Endothelial cell of umbilical vein (primary cell): ENCODE measurements at regions not wholly inside any gene's neighbourhood (a gene's known extent, or its start where the extent isn't known, plus 50 kb on each side); places are given as distances from the start of the nearest gene placed in this dataset.

Experiments used
- BruUV-seq: library from RNA; stranded (reverse); fragments of 400-500 nt; replicated peaks from 2 replicates; lab custom pipeline; 2021; lab: Mats Ljungman, UMichigan
- CTCF ChIA-PET: fragments of 300-600, 350-600 bp; sonication (Branson Sonifier 250); formaldehyde crosslinking; loops from one replicate; lab custom pipeline; 2021; ENCODE audit warnings: antibody characterized with exemption, inconsistent platforms; lab: Charles Lee
- POLR2A ChIA-PET: fragments of 300-600, 350-600 bp; sonication (Branson Sonifier 250); formaldehyde crosslinking; loops from one replicate; lab custom pipeline; 2021; ENCODE audit warnings: antibody characterized with exemption, inconsistent platforms; lab: Charles Lee
- DNase-seq: peaks from one replicate; pipeline ENCODE4 v3.0.0-alpha.2; 2011; ENCODE audit warnings: low read depth, low spot score
- FAIRE-seq: peaks from 2 replicates; lab custom pipeline; 2011; peaks lifted over from hg19 to GRCh38; lab: Jason Lieb, UNC
- H2AFZ ChIP-seq: 2 replicates; pipeline ENCODE4 v1.6.0; 2012; ENCODE audit warnings: low read depth, low read length, control low read depth, inconsistent platforms
- H3K27ac ChIP-seq: 2 replicates; pipeline ENCODE4 v1.5.1; 2011; ENCODE audit warnings: low read depth, mild to moderate bottlenecking, control low read depth, low read length, moderate library complexity; ENCODE audit not compliant: insufficient read depth
- H3K27me3 ChIP-seq, 2 experiments: 2 replicates each; pipeline versions ENCODE4 v1.6.0 to v1.6.1; 2011; ENCODE audit warnings: low read length in 2 of 2, mixed read lengths in 1 of 2; ENCODE audit not compliant: control insufficient read depth in 2 of 2, insufficient read depth in 2 of 2
- H3K36me3 ChIP-seq, 2 experiments: 2 replicates in 1 of 2; 3 replicates in 1 of 2; pipeline ENCODE4 v1.5.1; 2011; ENCODE audit warnings: low read length in 2 of 2, mild to moderate bottlenecking in 1 of 2, moderate library complexity in 1 of 2; ENCODE audit not compliant: control insufficient read depth in 2 of 2, insufficient read depth in 2 of 2; ENCODE audit errors: extremely low read depth in 1 of 2
- H3K4me1 ChIP-seq: 3 replicates; pipeline ENCODE4 v1.5.1; 2011; ENCODE audit warnings: mild to moderate bottlenecking, low read length; ENCODE audit not compliant: control insufficient read depth, insufficient read depth; ENCODE audit errors: extremely low read depth
- H3K4me2 ChIP-seq: 2 replicates; pipeline ENCODE4 v1.6.1; 2011; ENCODE audit warnings: low read length, control low read depth, mixed read lengths; ENCODE audit not compliant: insufficient read depth
- H3K4me3 ChIP-seq, 3 experiments: fragments of 200-600 bp in 1 of 3; sonication (generic), shearing (Covaris generic) in 1 of 3; replicated peaks in 1 of 3; 2 replicates each; pipeline ENCODE4 v1.5.1; 2011 to 2016; ENCODE audit warnings: control low read depth in 3 of 3, low read length in 3 of 3, mild to moderate bottlenecking in 2 of 3, inconsistent platforms in 1 of 3, low read depth in 1 of 3, moderate library complexity in 1 of 3; ENCODE audit not compliant: insufficient read depth in 1 of 3
- H3K79me2 ChIP-seq: 2 replicates; pipeline ENCODE4 v1.6.0; 2012; ENCODE audit warnings: low read length, inconsistent platforms; ENCODE audit not compliant: control insufficient read depth, insufficient read depth
- H3K9ac ChIP-seq: replicated peaks from 2 replicates; pipeline ENCODE3; 2011; ENCODE audit warnings: low read length, control low read depth; ENCODE audit not compliant: insufficient read depth; ENCODE audit errors: extremely low read depth
- H3K9me1 ChIP-seq: replicated peaks from 3 replicates; pipeline ENCODE4 v1.6.0; 2011; ENCODE audit warnings: mild to moderate bottlenecking, low read length; ENCODE audit not compliant: control insufficient read depth, insufficient read depth; ENCODE audit errors: extremely low read depth
- H3K9me3 ChIP-seq: replicated peaks from 2 replicates; pipeline ENCODE4 v1.5.1; 2012; ENCODE audit warnings: low read length, inconsistent platforms; ENCODE audit not compliant: control insufficient read depth, insufficient read depth
- H4K20me1 ChIP-seq: replicated peaks from 2 replicates; pipeline ENCODE3; 2011; ENCODE audit warnings: mild to moderate bottlenecking, low read length; ENCODE audit not compliant: control insufficient read depth, insufficient read depth; ENCODE audit errors: extremely low read depth
- EZH2 ChIP-seq: IDR thresholded peaks from 2 replicates; pipeline ENCODE4 v1.6.1; 2012; ENCODE audit warnings: borderline replicate concordance, low read depth, mild to moderate bottlenecking, moderate library complexity, low read length, inconsistent platforms; ENCODE audit not compliant: severe bottlenecking
- FOS ChIP-seq: IDR thresholded peaks from 2 replicates; pipeline ENCODE4 v1.6.1; 2011; ENCODE audit warnings: mild to moderate bottlenecking, low read length, moderate library complexity, borderline replicate concordance; ENCODE audit not compliant: insufficient read depth
- GATA2 ChIP-seq: IDR thresholded peaks from 2 replicates; pipeline ENCODE4 v1.7.0; 2011; ENCODE audit warnings: low read depth, mild to moderate bottlenecking, moderate library complexity, mixed read lengths, low read length; ENCODE audit not compliant: insufficient read length, insufficient read depth
- JUN ChIP-seq: IDR thresholded peaks from 2 replicates; pipeline ENCODE4 v1.6.1; 2011; ENCODE audit warnings: borderline replicate concordance, low read depth; ENCODE audit not compliant: insufficient read length, insufficient read depth
- MAX ChIP-seq: IDR thresholded peaks from 2 replicates; pipeline ENCODE4 v1.6.1; 2011; ENCODE audit not compliant: insufficient read depth, insufficient read length
- MYC ChIP-seq: IDR thresholded peaks from one replicate; pipeline ENCODE4 v1.6.1; 2011; ENCODE audit warnings: mild to moderate bottlenecking, low read depth, low read length
- POLR2A ChIP-seq: IDR thresholded peaks from 2 replicates; pipeline ENCODE4 v1.6.1; 2012; ENCODE audit warnings: low read depth, mild to moderate bottlenecking, control low read depth, low read length
- POLR2AphosphoS5 ChIP-seq: IDR thresholded peaks from 2 replicates; pipeline ENCODE4 v1.6.1; 2012; ENCODE audit warnings: low read depth, mild to moderate bottlenecking, control low read depth, low read length, moderate library complexity; ENCODE audit not compliant: insufficient read depth
- dilution Hi-C: fragments of 300-500 bp; cut with MboI; formaldehyde crosslinking; loops from one replicate; pipeline ENCODE4 v1.15.0; 2019; ENCODE audit warnings: low sequenced_read_pairs; ENCODE audit not compliant: extremely low pct_ligation_motif_present
- intact Hi-C: fragments of 100-400 bp; cut with micrococcal nuclease; formaldehyde crosslinking; loops from one replicate; pipeline ENCODE4 v1.10.0; 2022
- TF ChIP-seq, protein P1 (sequence below), 2 donors: IDR thresholded peaks; 1 replicate in 1 of 2; 2 replicates in 1 of 2; pipeline ENCODE4 v1.5.1; 2011; ENCODE audit warnings: low read length in 2 of 2, mild to moderate bottlenecking in 2 of 2, moderate library complexity in 2 of 2, control low read depth in 1 of 2, inconsistent platforms in 1 of 2, low read depth in 1 of 2; ENCODE audit not compliant: insufficient read depth in 1 of 2; ENCODE audit errors: extremely low read depth in 1 of 2

DNA sequence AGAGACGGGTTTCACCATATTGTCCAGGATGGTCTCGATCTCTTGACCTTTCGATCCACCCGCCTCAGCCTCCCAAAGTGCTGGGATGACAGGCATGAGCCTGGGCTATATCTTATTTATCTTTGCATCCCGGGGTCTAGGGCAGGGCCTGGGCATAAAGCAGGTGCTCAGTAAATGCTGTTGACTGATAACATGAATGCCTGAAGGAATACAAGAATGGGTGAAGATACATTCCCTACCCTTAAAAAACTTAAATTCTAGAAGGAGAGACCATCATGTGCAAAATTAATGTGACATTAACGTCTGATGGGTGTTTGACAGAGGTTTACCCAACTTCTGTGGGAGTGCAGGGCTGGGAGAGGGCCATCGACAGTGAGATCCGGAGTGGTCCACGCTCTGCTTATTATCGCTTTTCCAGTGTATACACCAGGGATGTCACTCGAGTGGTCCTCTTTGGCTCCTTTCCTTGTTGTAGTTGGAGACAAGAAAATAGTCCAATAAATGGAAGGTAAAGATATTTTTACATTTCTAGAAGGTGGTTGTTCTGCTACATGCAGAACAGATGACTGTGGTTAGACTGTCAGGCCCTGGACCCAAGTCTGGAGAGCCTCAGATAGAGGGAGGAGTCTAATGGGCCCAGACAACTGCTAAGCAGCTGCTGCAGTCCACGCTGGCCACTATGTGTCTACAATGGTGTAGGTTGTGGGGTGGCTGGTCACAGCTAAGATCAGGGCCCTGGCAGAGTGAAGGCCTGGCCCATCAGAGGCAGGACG, 131.7 kb downstream of the MYCN start:
- Histone ChIP-seq H3K9ac (no peak overlapping the region), H3K4me2 (no peak overlapping the region), H4K20me1 (no peaks in the 10 kb centered on the region), H3K27ac (no peak overlapping the region), H3K79me2 (no peaks in the 10 kb centered on the region), H3K36me3 (no peaks in the 10 kb centered on the region), H3K27me3 (no peaks in the 10 kb centered on the region), H3K4me3 (no peak overlapping the region), H3K4me1 (no peaks in the 10 kb centered on the region), H3K9me3 (peaks cover 2% of the 10 kb centered on the region), H3K9me1 (no peaks in the 10 kb centered on the region), H2AFZ (no peak overlapping the region)
- BruUV-seq: no TSS peak
- intact Hi-C loops: no loop called here
- TF ChIP-seq POLR2AphosphoS5: no peak
- TF ChIP-seq FOS: no peak
- TF ChIP-seq JUN: no peak
- TF ChIP-seq POLR2A: no peak
- no peak for TF ChIP-seq EZH2
- no peak for TF ChIP-seq MAX
- TF ChIP-seq GATA2: no peak
- TF ChIP-seq, protein P1, sequence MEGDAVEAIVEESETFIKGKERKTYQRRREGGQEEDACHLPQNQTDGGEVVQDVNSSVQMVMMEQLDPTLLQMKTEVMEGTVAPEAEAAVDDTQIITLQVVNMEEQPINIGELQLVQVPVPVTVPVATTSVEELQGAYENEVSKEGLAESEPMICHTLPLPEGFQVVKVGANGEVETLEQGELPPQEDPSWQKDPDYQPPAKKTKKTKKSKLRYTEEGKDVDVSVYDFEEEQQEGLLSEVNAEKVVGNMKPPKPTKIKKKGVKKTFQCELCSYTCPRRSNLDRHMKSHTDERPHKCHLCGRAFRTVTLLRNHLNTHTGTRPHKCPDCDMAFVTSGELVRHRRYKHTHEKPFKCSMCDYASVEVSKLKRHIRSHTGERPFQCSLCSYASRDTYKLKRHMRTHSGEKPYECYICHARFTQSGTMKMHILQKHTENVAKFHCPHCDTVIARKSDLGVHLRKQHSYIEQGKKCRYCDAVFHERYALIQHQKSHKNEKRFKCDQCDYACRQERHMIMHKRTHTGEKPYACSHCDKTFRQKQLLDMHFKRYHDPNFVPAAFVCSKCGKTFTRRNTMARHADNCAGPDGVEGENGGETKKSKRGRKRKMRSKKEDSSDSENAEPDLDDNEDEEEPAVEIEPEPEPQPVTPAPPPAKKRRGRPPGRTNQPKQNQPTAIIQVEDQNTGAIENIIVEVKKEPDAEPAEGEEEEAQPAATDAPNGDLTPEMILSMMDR (IDR thresholded peaks at IDR 0.05; ENCODE audit: extremely low read depth in 1 of 2, insufficient read depth in 1 of 2, low read depth in 1 of 2, low read length in 2 of 2): no peak
- TF ChIP-seq MYC: no peak
- dilution Hi-C loops: no loop called here
- ChIA-PET POLR2A (no interaction called here), CTCF (no interaction called here)
- no peak for DNase-seq
- no peak for FAIRE-seq
